ENCODE measurements at regions not wholly inside any gene's neighbourhood (a gene's known extent, or its start where the extent isn't known, plus 50 kb on each side); places are given as distances from the start of the nearest gene placed in this dataset.

GRCh38 chr7:120097020-120097419 is 176.0 kb upstream of the KCND2 start:
- TF ChIP-seq EP300 (IDR thresholded peaks at IDR 0.05) (no peak), POLR2A (IDR thresholded peaks at IDR 0.05) (no peak), CTCF (IDR thresholded peaks at IDR 0.05) (no peak)

Data from tibial nerve (tissue), 4 donors.